ENCODE measurements at regions not wholly inside any gene's neighbourhood (a gene's known extent, or its start where the extent isn't known, plus 50 kb on each side); places are given as distances from the start of the nearest gene placed in this dataset.
"Not testable (repeated sequence)": the region's sequence is repeated elsewhere in the genome, so short reads cannot be mapped to it uniquely, and the experiment has no call there.

GRCh38 chr16:16570874-16571273 lies 191.9 kb downstream of the NPIPA7 start:
- H3K27ac ChIP-seq; H3K4me1 ChIP-seq; intact Hi-C loops (cut with DNase I); H3K27me3 ChIP-seq; H3K9me3 ChIP-seq; H3K36me3 ChIP-seq; H3K4me3 ChIP-seq; DNase-seq; ATAC-seq: not testable (repeated sequence)

DNA sequence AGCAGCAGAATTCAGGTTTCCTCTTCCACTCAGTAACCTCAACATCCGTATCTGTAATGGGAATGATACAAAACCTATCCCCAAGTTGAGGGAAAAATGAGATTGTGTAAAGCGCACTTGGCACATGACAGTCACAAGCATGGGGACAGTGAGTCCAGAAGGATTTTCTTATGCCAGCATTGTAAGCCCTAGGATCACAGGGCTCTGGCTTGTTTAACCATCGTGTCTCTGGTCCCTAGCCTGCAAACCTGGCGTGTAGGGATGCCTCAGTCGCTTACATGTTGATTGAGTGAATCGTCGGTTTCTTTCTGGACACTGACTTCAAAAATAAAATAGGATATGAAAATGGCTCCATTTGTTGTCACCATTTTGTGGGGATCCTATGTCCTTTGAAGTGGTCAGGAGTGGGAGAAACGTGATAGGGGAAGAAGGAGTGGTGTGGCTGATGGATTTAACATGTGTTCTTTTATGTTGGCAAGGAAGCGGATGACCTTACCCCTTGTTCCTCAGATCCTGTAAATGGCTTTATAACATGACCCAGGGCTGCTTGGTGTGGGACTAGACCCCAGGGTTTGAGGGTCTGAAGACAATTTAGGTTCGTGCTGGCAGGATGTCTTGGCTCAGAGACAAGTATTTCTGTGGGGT lies 193.3 kb downstream of the NPIPA7 start:
- ATAC-seq; DNase-seq; H3K36me3 ChIP-seq; intact Hi-C loops (cut with DNase I); H3K4me3 ChIP-seq; H3K27ac ChIP-seq; H3K9me3 ChIP-seq; H3K4me1 ChIP-seq; H3K27me3 ChIP-seq: not testable (repeated sequence)

GRCh38 chr16:16577062-16577461 lies 198.1 kb downstream of the NPIPA7 start:
- H3K9me3 ChIP-seq; H3K27me3 ChIP-seq; DNase-seq; H3K36me3 ChIP-seq; ATAC-seq; intact Hi-C loops (cut with DNase I); H3K4me3 ChIP-seq; H3K4me1 ChIP-seq; H3K27ac ChIP-seq: not testable (repeated sequence)

GRCh38 chr16:16578701-16579100 lies 199.8 kb downstream of the NPIPA7 start:
- Histone ChIP-seq H3K4me1 (no peaks in the 10 kb centered on the region), H3K4me3 (no peak overlapping the region), H3K36me3 (no peaks in the 10 kb centered on the region), H3K27ac (no peak overlapping the region), H3K27me3 (no peaks in the 10 kb centered on the region), H3K9me3 (no peaks in the 10 kb centered on the region)
- TF ChIP-seq CTCF (IDR thresholded peaks at IDR 0.05): no peak
- intact Hi-C loops (cut with DNase I): no loop called here
- ATAC-seq (no peak), DNase-seq (no peak)

GRCh38 chr16:16582916-16583315 lies 204.0 kb downstream of the NPIPA7 start:
- H3K4me1 ChIP-seq; H3K36me3 ChIP-seq; DNase-seq; H3K27ac ChIP-seq; H3K4me3 ChIP-seq; ATAC-seq; H3K27me3 ChIP-seq; H3K9me3 ChIP-seq; intact Hi-C loops (cut with DNase I): not testable (repeated sequence)

GRCh38 chr16:16586073-16586651 lies 207.2 kb downstream of the NPIPA7 start:
- H3K9me3 ChIP-seq; intact Hi-C loops (cut with DNase I); H3K36me3 ChIP-seq; H3K27ac ChIP-seq; H3K4me3 ChIP-seq; H3K4me1 ChIP-seq; ATAC-seq; H3K27me3 ChIP-seq: not testable (repeated sequence)
- peak in 2 of 4 donors; percentile 0 to 5 for DNase-seq

- intact Hi-C loops (cut with DNase I); H3K27ac ChIP-seq; DNase-seq; H3K36me3 ChIP-seq; ATAC-seq; H3K27me3 ChIP-seq; H3K4me3 ChIP-seq; H3K4me1 ChIP-seq; H3K9me3 ChIP-seq: not testable (repeated sequence)
Measured at GRCh38 chr16:16586969-16587368, 208.0 kb downstream of the NPIPA7 start.

DNA sequence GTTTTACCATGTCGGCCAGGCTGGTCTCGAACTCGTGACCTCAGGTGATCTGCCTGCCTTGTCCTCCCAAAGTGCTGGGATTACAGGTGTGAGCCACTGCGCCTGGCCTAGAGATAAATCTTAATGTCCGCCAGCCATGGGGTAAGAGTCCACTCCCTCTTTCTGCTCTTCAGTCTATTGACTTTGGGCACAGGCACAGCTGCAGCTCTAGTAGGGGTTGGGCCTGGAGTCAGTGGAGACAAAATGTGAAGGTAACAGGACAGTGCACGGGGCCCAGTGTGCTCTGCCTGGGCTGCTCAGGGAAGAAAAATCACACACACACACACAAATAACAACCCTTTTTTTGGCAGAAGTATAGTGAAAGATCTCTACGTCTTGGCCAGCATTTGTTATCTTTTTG lies 209.5 kb downstream of the NPIPA7 start:
- DNase-seq; H3K36me3 ChIP-seq; ATAC-seq; H3K27me3 ChIP-seq; intact Hi-C loops (cut with DNase I); H3K4me3 ChIP-seq; H3K4me1 ChIP-seq; H3K9me3 ChIP-seq; H3K27ac ChIP-seq: not testable (repeated sequence)

DNA sequence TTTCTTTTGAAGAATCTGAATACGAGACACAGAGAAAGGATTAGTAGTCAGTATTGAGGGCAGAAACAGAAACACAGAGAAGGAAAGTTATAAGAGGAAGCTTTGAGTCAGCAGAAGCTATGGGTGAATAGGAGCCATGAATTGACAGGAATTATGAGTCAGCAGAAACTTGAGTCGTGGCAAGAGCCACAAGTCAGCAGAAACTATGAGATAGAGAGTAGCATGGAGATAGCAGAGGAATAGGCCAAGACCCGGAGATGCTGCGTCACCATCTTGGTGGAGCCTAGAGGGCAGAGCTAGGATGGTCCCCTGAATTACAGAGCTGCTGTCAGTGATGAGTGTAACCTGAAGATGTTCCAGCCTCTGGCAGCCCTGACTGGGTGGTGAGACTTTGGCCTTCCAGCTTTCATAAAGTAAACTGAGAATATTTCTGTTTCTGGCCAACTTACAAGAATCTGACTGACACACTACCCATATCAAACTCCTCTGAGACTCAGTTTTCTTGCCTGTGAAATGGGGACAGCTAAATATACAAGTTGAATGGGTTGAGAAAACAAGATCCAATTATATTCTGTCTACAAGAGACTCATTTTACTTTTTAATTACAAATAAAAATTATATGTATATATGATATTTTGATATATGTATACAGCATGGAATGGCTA lies 211.8 kb downstream of the NPIPA7 start:
- H3K9me3 ChIP-seq; H3K4me3 ChIP-seq; H3K27me3 ChIP-seq; H3K27ac ChIP-seq; H3K4me1 ChIP-seq; H3K36me3 ChIP-seq; intact Hi-C loops (cut with DNase I); DNase-seq: not testable (repeated sequence)
- ATAC-seq: peak; percentile 23
